ENCODE measurements at regions not wholly inside any gene's neighbourhood (a gene's known extent, or its start where the extent isn't known, plus 50 kb on each side); places are given as distances from the start of the nearest gene placed in this dataset.

DNA sequence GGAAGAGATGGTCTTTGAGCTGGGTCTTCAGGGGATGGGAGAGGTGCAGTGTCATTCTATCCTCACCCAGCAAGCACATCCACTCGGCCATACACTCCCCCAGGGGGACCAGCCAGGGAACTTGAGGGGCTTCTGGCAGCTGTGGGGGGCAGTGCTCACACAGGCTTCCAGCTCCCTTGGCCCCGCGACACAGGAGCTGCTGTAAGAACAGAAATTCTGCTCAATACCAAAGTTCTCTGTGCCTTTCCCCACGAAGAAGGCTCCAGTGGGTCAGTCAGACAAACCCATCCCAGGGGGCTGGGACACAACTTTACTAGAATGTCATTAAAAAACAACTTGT lies 289.1 kb upstream of the RTL1 start:
- H3K4me1 ChIP-seq (ENCODE audit: low read length) = no peaks in the 10 kb centered on the region
- no peak overlapping the region for H3K4me2 ChIP-seq (ENCODE audit: low read depth, low read length)
- H4K20me1 ChIP-seq (ENCODE audit: insufficient read depth, low read length) = no peaks in the 10 kb centered on the region
- H3K27ac ChIP-seq (ENCODE audit: low read length) = no peak overlapping the region
- no peaks in the 10 kb centered on the region for H3K9me3 ChIP-seq (replicated peaks; ENCODE audit: insufficient read depth, low read length)
- no peaks in the 10 kb centered on the region for H3K79me2 ChIP-seq (ENCODE audit: low read length)
- H3K36me3 ChIP-seq (replicated peaks; ENCODE audit: insufficient read depth, low read length) = no peaks in the 10 kb centered on the region
- H3K9me2 ChIP-seq (replicated peaks; ENCODE audit: insufficient read depth, low read length) = no peaks in the 10 kb centered on the region
- H3K4me3 ChIP-seq (ENCODE audit: low read length) = no peak overlapping the region
- DNase-seq = no peak
- H3F3A ChIP-seq (ENCODE audit: insufficient read depth, low read length) = no peaks in the 10 kb centered on the region
- TF ChIP-seq CTCF (IDR thresholded peaks at IDR 0.05; ENCODE audit: low read length) (no peak), EZH2 (optimal IDR thresholded peaks at IDR 0.05; ENCODE audit: low read depth, low read length) (no peak), EZH2phosphoT487 (IDR thresholded peaks at IDR 0.05; ENCODE audit: low read length) (no peak)
- no peak overlapping the region for H2AFZ ChIP-seq (ENCODE audit: low read length)
- peaks cover 3% of the 10 kb centered on the region; the same call in 1 of the 2 replicates for H3K27me3 ChIP-seq (replicated peaks; ENCODE audit: insufficient read depth, low read length)
- no peak overlapping the region for H3K9ac ChIP-seq (ENCODE audit: low read length)

GRCh38 chr14:101193106-101193844 lies 289.8 kb upstream of the RTL1 start:
- Histone ChIP-seq H3F3A (ENCODE audit: insufficient read depth, low read length) (no peaks in the 10 kb centered on the region), H3K36me3 (replicated peaks; ENCODE audit: insufficient read depth, low read length) (no peaks in the 10 kb centered on the region), H3K4me1 (ENCODE audit: low read length) (no peaks in the 10 kb centered on the region), H3K9me3 (replicated peaks; ENCODE audit: insufficient read depth, low read length) (no peaks in the 10 kb centered on the region), H3K9me2 (replicated peaks; ENCODE audit: insufficient read depth, low read length) (no peaks in the 10 kb centered on the region), H3K4me2 (ENCODE audit: low read depth, low read length) (no peak overlapping the region), H4K20me1 (ENCODE audit: insufficient read depth, low read length) (no peaks in the 10 kb centered on the region), H3K9ac (ENCODE audit: low read length) (no peak overlapping the region), H3K4me3 (ENCODE audit: low read length) (no peak overlapping the region), H2AFZ (ENCODE audit: low read length) (no peak overlapping the region), H3K27me3 (replicated peaks; ENCODE audit: insufficient read depth, low read length) (no peaks in the 10 kb centered on the region; the same call in 1 of the 2 replicates), H3K79me2 (ENCODE audit: low read length) (no peaks in the 10 kb centered on the region), H3K27ac (ENCODE audit: low read length) (no peak overlapping the region)
- TF ChIP-seq EZH2phosphoT487 (IDR thresholded peaks at IDR 0.05; ENCODE audit: low read length) (no peak), EZH2 (optimal IDR thresholded peaks at IDR 0.05; ENCODE audit: low read depth, low read length) (no peak), CTCF (IDR thresholded peaks at IDR 0.05; ENCODE audit: low read length) (no peak)
- DNase-seq = no peak

DNA sequence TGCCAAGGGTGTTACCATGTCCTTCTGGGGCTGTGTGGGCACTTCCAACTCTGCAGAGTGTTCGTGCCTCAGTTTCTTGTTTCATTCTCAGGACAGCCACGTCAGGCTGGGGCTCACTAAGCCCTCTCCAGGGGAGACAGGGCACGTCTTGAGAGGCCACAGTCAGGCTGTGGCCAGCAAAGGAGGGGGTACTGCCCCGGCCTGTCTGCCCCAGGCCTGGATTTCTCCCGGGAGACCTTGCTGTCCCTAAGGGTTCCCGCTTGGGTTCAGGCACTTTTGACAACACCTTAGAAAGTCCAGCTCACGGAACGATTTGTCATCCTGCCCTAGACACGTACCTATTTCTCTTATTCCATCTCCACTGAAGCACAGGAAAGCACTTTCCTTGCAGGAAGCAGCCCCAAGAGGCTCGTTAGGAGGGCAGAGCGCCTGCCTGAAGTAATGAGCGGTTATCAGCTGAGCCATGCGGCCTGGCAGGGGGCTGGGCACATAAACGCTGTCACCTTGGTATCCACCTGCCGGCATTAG lies 290.4 kb upstream of the RTL1 start:
- H3K4me3 ChIP-seq (ENCODE audit: low read length) = no peak overlapping the region
- no peak overlapping the region for H3K4me2 ChIP-seq (ENCODE audit: low read depth, low read length)
- no peaks in the 10 kb centered on the region for H4K20me1 ChIP-seq (ENCODE audit: insufficient read depth, low read length)
- H3K9ac ChIP-seq (ENCODE audit: low read length) = no peak overlapping the region
- no peaks in the 10 kb centered on the region; the same call in 1 of the 2 replicates for H3K27me3 ChIP-seq (replicated peaks; ENCODE audit: insufficient read depth, low read length)
- H3K4me1 ChIP-seq (ENCODE audit: low read length) = no peaks in the 10 kb centered on the region
- H3K9me3 ChIP-seq (replicated peaks; ENCODE audit: insufficient read depth, low read length) = no peaks in the 10 kb centered on the region
- no peaks in the 10 kb centered on the region for H3K36me3 ChIP-seq (replicated peaks; ENCODE audit: insufficient read depth, low read length)
- H2AFZ ChIP-seq (ENCODE audit: low read length) = no peak overlapping the region
- no peak overlapping the region for H3K27ac ChIP-seq (ENCODE audit: low read length)
- TF ChIP-seq EZH2 (optimal IDR thresholded peaks at IDR 0.05; ENCODE audit: low read depth, low read length) = no peak
- TF ChIP-seq CTCF (IDR thresholded peaks at IDR 0.05; ENCODE audit: low read length) = no peak
- TF ChIP-seq EZH2phosphoT487 (IDR thresholded peaks at IDR 0.05; ENCODE audit: low read length) = no peak
- no peaks in the 10 kb centered on the region for H3F3A ChIP-seq (ENCODE audit: insufficient read depth, low read length)
- H3K79me2 ChIP-seq (ENCODE audit: low read length) = no peaks in the 10 kb centered on the region
- no peaks in the 10 kb centered on the region for H3K9me2 ChIP-seq (replicated peaks; ENCODE audit: insufficient read depth, low read length)
- no peak for DNase-seq

All from MM.1S (cell line).